Muscle layer of colon (tissue), 2 donors: ENCODE measurements at regions not wholly inside any gene's neighbourhood (a gene's known extent, or its start where the extent isn't known, plus 50 kb on each side); places are given as distances from the start of the nearest gene placed in this dataset.
A peak's percentile ranks its signal among the peaks of the same experiment; 100 is the strongest.

Experiments used
- H3K27ac ChIP-seq: one replicate; pipeline ENCODE4 v1.7.0; 2013; ENCODE audit warnings: low read depth, mild to moderate bottlenecking, low read length, moderate library complexity
- H3K27me3 ChIP-seq, 2 donors: one replicate each; pipeline ENCODE4 v1.7.0; 2013; ENCODE audit warnings: low read length in 2 of 2, mild to moderate bottlenecking in 2 of 2; ENCODE audit not compliant: insufficient read depth in 2 of 2, control insufficient read depth in 1 of 2
- H3K36me3 ChIP-seq: one replicate; pipeline ENCODE4 v1.7.0; 2013; ENCODE audit warnings: mild to moderate bottlenecking, low read length; ENCODE audit not compliant: insufficient read depth
- H3K4me1 ChIP-seq: one replicate; pipeline ENCODE4 v1.7.0; 2013; ENCODE audit warnings: mild to moderate bottlenecking, low read length; ENCODE audit not compliant: insufficient read depth
- H3K4me3 ChIP-seq, 2 donors: one replicate each; pipeline ENCODE4 v1.7.0; 2013; ENCODE audit warnings: low read length in 2 of 2, low read depth in 1 of 2, mild to moderate bottlenecking in 1 of 2, moderate library complexity in 1 of 2
- H3K9ac ChIP-seq: one replicate; pipeline ENCODE4 v1.7.0; 2013; ENCODE audit warnings: low read length
- H3K9me3 ChIP-seq: one replicate; pipeline ENCODE4 v1.7.0; 2013; ENCODE audit warnings: mild to moderate bottlenecking, low read length
- donor health status: abdominal sarcoma.
- donor health status: Adenocarcinoma of cecum.

- Histone ChIP-seq H3K4me1 (peaks cover 13% of the 10 kb centered on the region), H3K9ac (no peak overlapping the region), H3K27ac (no peak overlapping the region), H3K27me3 (no peaks in the 10 kb centered on the region), H3K4me3 (no peak overlapping the region), H3K9me3 (no peaks in the 10 kb centered on the region), H3K36me3 (no peaks in the 10 kb centered on the region)
Measured at GRCh38 chr6:139871803-139872510, 497.5 kb upstream of the CITED2 start.

- Histone ChIP-seq H3K9ac (no peak overlapping the region), H3K36me3 (no peaks in the 10 kb centered on the region), H3K27ac (no peak overlapping the region), H3K27me3 (no peaks in the 10 kb centered on the region), H3K4me3 (no peak overlapping the region), H3K4me1 (peaks cover 13% of the 10 kb centered on the region), H3K9me3 (no peaks in the 10 kb centered on the region)
Measured at GRCh38 chr6:139871165-139871710, 496.8 kb upstream of the CITED2 start.

- Histone ChIP-seq H3K27ac (no peak overlapping the region), H3K9ac (no peak overlapping the region), H3K4me1 (peaks cover 13% of the 10 kb centered on the region), H3K27me3 (no peaks in the 10 kb centered on the region), H3K9me3 (no peaks in the 10 kb centered on the region), H3K4me3 (no peak overlapping the region), H3K36me3 (no peaks in the 10 kb centered on the region)
Measured at GRCh38 chr6:139868576-139868975, 494.1 kb upstream of the CITED2 start.

- H3K4me3 ChIP-seq, result no peak overlapping the region
- H3K9me3 ChIP-seq, result no peaks in the 10 kb centered on the region
- peaks cover 22% of the 10 kb centered on the region for H3K4me1 ChIP-seq
- no peaks in the 10 kb centered on the region for H3K27me3 ChIP-seq
- H3K36me3 ChIP-seq, result no peaks in the 10 kb centered on the region
- H3K27ac ChIP-seq, result no peak overlapping the region
- H3K9ac ChIP-seq, result no peak overlapping the region
Measured at GRCh38 chr6:139863964-139864363, 489.5 kb upstream of the CITED2 start.

DNA sequence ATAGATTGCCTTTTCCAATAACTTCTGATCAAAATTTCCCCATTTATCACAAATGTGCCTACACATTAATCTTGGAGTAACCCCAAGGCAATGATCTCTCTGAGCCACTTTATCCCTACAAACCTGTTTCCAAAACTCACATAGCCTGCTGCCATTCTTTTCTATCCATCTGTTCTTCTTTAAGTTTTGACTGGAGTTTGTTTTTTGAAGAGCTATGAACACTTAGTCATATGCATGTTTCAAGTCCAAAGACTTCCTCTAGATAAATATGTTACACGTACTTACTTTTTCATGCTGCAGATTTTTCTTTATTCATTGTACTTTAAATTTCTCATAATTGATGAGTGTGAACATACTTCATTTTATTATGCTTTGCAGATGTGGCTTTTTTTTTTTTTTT lies 488.9 kb upstream of the CITED2 start:
- Histone ChIP-seq H3K9me3 (no peaks in the 10 kb centered on the region), H3K9ac (no peak overlapping the region), H3K4me3 (no peak overlapping the region), H3K27me3 (no peaks in the 10 kb centered on the region), H3K27ac (no peak overlapping the region), H3K36me3 (no peaks in the 10 kb centered on the region), H3K4me1 (peaks cover 22% of the 10 kb centered on the region)

DNA sequence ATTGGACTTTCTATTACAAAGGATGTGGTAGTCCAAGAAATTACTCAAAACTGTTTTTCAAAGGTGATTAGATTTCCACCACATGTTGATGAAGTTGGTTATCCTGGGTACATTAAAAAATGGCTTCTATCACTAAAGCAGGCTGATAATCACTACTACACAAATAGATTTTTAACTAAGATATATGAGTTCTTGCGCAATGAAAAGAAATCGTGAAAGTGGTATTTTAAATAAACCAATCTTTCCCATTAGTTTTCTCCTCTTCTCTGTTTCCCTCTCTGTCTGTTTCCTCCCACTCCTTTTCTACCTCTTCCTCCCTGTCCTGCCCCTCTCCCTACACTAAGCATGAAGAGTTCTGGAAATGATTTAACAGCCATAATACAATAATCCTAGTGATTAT lies 487.9 kb upstream of the CITED2 start:
- Histone ChIP-seq H3K27ac (no peak overlapping the region), H3K9me3 (no peaks in the 10 kb centered on the region), H3K4me3 (no peak overlapping the region), H3K4me1 (peaks cover 22% of the 10 kb centered on the region), H3K36me3 (no peaks in the 10 kb centered on the region), H3K27me3 (no peaks in the 10 kb centered on the region), H3K9ac (no peak overlapping the region)

DNA sequence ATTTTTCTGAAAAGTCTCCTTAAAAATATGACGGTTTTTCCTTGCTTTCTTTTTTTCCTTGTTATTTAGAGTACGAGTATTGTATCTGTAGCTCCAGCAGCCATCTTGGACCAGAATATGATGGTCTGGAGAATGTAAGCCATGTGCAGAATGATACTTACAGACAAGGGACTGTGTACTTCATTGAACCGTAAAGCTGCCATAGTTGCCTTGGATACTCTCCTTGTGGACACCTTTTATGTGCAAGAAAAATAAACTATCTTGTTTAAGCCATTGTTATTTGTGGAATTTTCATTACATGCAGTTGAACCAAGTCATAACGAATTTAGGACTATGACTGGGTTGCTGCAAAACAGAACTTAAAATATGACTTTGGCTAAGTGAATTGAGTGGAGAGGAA lies 485.8 kb upstream of the CITED2 start:
- Histone ChIP-seq H3K27ac (peak overlapping the region; percentile 7), H3K9me3 (no peaks in the 10 kb centered on the region), H3K4me1 (peaks cover 37% of the 10 kb centered on the region), H3K9ac (no peak overlapping the region), H3K27me3 (no peaks in the 10 kb centered on the region), H3K4me3 (peak overlapping the region in 1 of 2 donors; percentile 1), H3K36me3 (no peaks in the 10 kb centered on the region)

- Histone ChIP-seq H3K27ac (no peak overlapping the region), H3K9me3 (no peaks in the 10 kb centered on the region), H3K9ac (no peak overlapping the region), H3K4me1 (peaks cover 54% of the 10 kb centered on the region), H3K36me3 (no peaks in the 10 kb centered on the region), H3K4me3 (no peak overlapping the region), H3K27me3 (no peaks in the 10 kb centered on the region)
Measured at GRCh38 chr6:139858429-139858828, 484.0 kb upstream of the CITED2 start.

DNA sequence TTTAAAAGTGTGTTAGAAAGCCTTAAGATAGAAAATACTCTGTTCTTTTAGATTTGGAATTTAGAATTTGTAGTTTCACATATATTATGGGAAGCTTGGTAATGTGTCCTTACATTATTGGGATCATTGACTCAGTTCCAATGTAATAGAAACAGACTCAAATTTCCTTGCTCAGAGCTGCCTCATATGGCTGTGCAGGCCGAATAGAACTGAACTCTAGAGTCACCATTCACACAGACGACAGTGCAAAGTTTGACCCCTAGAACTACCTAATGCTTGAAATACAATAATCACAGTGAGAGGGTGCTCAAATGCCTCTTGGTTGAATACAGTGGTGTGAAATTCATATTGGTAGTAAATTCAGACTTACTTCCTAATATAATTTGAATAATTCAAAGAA lies 482.7 kb upstream of the CITED2 start:
- Histone ChIP-seq H3K36me3 (no peaks in the 10 kb centered on the region), H3K27me3 (no peaks in the 10 kb centered on the region), H3K4me3 (no peak overlapping the region), H3K9me3 (no peaks in the 10 kb centered on the region), H3K9ac (no peak overlapping the region), H3K27ac (peak overlapping the region; percentile 45), H3K4me1 (peaks cover 62% of the 10 kb centered on the region)

- Histone ChIP-seq H3K27me3 (no peaks in the 10 kb centered on the region), H3K9ac (no peak overlapping the region), H3K27ac (peak overlapping the region; percentile 74), H3K36me3 (no peaks in the 10 kb centered on the region), H3K4me1 (peaks cover 65% of the 10 kb centered on the region), H3K9me3 (no peaks in the 10 kb centered on the region), H3K4me3 (no peak overlapping the region)
Measured at GRCh38 chr6:139856562-139856961, 482.1 kb upstream of the CITED2 start.

- Histone ChIP-seq H3K9me3 (no peaks in the 10 kb centered on the region), H3K4me3 (peak overlapping the region in 1 of 2 donors; percentile 3), H3K27ac (peak overlapping the region; percentile 74), H3K36me3 (no peaks in the 10 kb centered on the region), H3K9ac (no peak overlapping the region), H3K27me3 (no peaks in the 10 kb centered on the region), H3K4me1 (peaks cover 62% of the 10 kb centered on the region)
Measured at GRCh38 chr6:139855671-139856311, 481.3 kb upstream of the CITED2 start.
